SK-N-SH treated with all-trans-retinoic acid at 6 μM for 48 hours (cell line): ENCODE measurements at regions not wholly inside any gene's neighbourhood (a gene's known extent, or its start where the extent isn't known, plus 50 kb on each side); places are given as distances from the start of the nearest gene placed in this dataset.
A peak's percentile ranks its signal among the peaks of the same experiment; 100 is the strongest.
"Not testable (repeated sequence)": the region's sequence is repeated elsewhere in the genome, so short reads cannot be mapped to it uniquely, and the experiment has no call there.

ENCODE experiments used
- ATAC-seq: fragments of 200-7000 bp; cut with Tn5 transposase; 3 replicates; pipeline ENCODE4 v1.9.1; 2020; ENCODE audit warnings: mild to moderate bottlenecking, moderate library complexity
- ARNTL ChIP-seq: fragments of 450-650 bp; formaldehyde crosslinking; IDR thresholded peaks from 2 replicates; pipeline ENCODE4 v1.5.0; 2020; ENCODE audit warnings: low read depth, mild to moderate bottlenecking, moderate library complexity, borderline replicate concordance
- BACH2 ChIP-seq: fragments of 250-450 bp; sonication (Bioruptor Pico); IDR thresholded peaks from 2 replicates; pipeline ENCODE4 v1.9.0; 2021; ENCODE audit warnings: mild to moderate bottlenecking, borderline replicate concordance
- CSDC2 ChIP-seq: fragments of 250-450 bp; sonication (Bioruptor Pico); IDR thresholded peaks from 2 replicates; pipeline ENCODE4 v1.5.0; 2020; ENCODE audit warnings: mild to moderate bottlenecking, moderate library complexity
- ESRRG ChIP-seq: fragments of 250-450 bp; sonication (Bioruptor Pico); IDR thresholded peaks from 2 replicates; pipeline ENCODE4 v1.6.1; 2021; ENCODE audit warnings: mild to moderate bottlenecking
- ISL1 ChIP-seq: fragments of 250-450 bp; sonication (Bioruptor Pico); IDR thresholded peaks from 2 replicates; pipeline ENCODE4 v2.1.2; 2022; ENCODE audit warnings: mild to moderate bottlenecking, moderate library complexity
- OSR1 ChIP-seq: fragments of 250-450 bp; sonication (Bioruptor Pico); IDR thresholded peaks from 2 replicates; pipeline ENCODE4 v1.8.0; 2022; ENCODE audit warnings: moderate library complexity, mild to moderate bottlenecking, inconsistent platforms
- PPARA ChIP-seq: fragments of 250-450 bp; sonication (Bioruptor Pico); IDR thresholded peaks from 2 replicates; pipeline ENCODE4 v1.5.0; 2020; ENCODE audit warnings: mild to moderate bottlenecking, borderline replicate concordance
- RARB ChIP-seq: fragments of 250-450 bp; sonication (Bioruptor Pico); IDR thresholded peaks from 2 replicates; pipeline ENCODE4 v1.8.0; 2021; ENCODE audit warnings: mild to moderate bottlenecking, moderate library complexity
- SNAI2 ChIP-seq: fragments of 250-450 bp; sonication (Bioruptor Pico); IDR thresholded peaks from 2 replicates; pipeline ENCODE4 v1.5.0; 2020; ENCODE audit warnings: mild to moderate bottlenecking, moderate library complexity
- TCF4 ChIP-seq: fragments of 250-450 bp; sonication (Bioruptor Pico); IDR thresholded peaks from 2 replicates; pipeline ENCODE4 v1.8.0; 2021; ENCODE audit warnings: mild to moderate bottlenecking, moderate library complexity, borderline replicate concordance
- TOX ChIP-seq: fragments of 250-450 bp; sonication (Bioruptor Pico); IDR thresholded peaks from 2 replicates; pipeline ENCODE4 v1.8.0; 2021; ENCODE audit warnings: mild to moderate bottlenecking, moderate library complexity, borderline replicate concordance
- ZFP3 ChIP-seq: fragments of 250-450 bp; sonication (Bioruptor Pico); IDR thresholded peaks from 2 replicates; pipeline ENCODE4 v1.5.0; 2020; ENCODE audit warnings: mild to moderate bottlenecking, moderate library complexity
- ZFP30 ChIP-seq: fragments of 450-650 bp; formaldehyde crosslinking; IDR thresholded peaks from 2 replicates; pipeline ENCODE4 v1.5.0; 2022; ENCODE audit warnings: mild to moderate bottlenecking, moderate library complexity
- ZNF565 ChIP-seq: fragments of 450-650 bp; formaldehyde crosslinking; conservative IDR thresholded peaks from 2 replicates; pipeline ENCODE4 v1.5.0; 2020; ENCODE audit warnings: low read depth, mild to moderate bottlenecking, moderate library complexity
- ZNF8 ChIP-seq: fragments of 450-650 bp; formaldehyde crosslinking; IDR thresholded peaks from 2 replicates; pipeline ENCODE4 v1.5.0; 2020; ENCODE audit warnings: mild to moderate bottlenecking, moderate library complexity
- TF ChIP-seq, protein P1 (sequence below): fragments of 250-450 bp; sonication (Bioruptor Pico); IDR thresholded peaks from 2 replicates; pipeline ENCODE4 v1.5.0; 2020; ENCODE audit warnings: mild to moderate bottlenecking, moderate library complexity
- TF ChIP-seq, protein P2 (sequence below): fragments of 250-450 bp; sonication (Bioruptor Pico); IDR thresholded peaks from 2 replicates; pipeline ENCODE4 v1.8.0; 2021; ENCODE audit warnings: low read depth, mild to moderate bottlenecking, moderate library complexity, borderline replicate concordance

DNA sequence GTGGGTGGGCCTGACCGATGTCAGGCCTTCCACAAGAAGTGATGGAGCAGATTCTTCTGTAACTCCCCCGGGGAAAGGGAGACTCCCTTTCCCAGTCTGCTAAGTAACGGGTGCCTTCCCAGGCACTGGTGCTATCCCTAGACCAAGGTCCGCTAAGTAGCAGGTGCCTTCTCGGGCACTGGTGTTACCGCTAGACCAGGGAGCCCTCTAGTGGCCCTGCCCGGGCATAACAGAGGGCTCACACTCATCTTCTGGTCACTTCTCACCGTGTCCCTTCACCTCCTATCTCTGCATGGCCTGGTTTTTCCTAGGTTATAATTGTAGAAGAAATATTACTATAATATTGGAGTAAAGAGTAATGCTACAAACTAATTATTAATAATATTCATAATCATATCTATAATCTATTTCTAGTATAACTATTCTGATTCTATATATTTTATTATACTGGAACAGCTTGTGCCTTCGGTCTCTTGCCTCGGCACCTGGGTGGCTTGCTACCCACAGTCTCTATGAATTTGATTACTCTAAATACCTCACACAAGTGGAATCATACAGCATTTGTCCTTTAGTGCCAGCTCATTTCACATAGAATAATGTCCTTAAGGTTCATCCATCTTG, 1378.7 kb downstream of the XPNPEP1 start:
- TF ChIP-seq SNAI2 (CRISPR knock-in tag) (peak; percentile 19; the same call in 1 of the 2 replicates), ZNF565 (CRISPR knock-in tag) (no peak)
- TF ChIP-seq, all 23 proteins: peak for 1
- ATAC-seq: peak; percentile 97

DNA sequence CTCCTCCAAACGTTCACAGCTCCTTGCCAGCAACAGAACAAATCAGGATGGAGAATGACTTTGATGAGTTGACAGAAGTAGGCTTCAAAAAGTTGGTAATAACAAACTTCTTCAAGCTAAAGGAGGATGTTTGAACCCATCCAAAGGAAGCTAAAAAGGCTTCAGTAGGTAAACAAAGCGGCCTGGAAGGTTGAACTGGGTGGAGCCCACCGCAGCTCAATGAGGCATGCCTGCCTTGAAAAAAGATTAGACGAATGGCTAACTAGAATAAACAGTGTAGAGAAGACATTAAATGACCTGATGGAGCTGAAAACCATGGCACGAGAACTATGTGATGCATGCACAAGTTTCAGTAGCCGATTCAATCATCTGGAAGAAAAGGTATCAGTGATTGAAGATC, 1369.0 kb upstream of the SORCS1 start:
- ATAC-seq: not testable (repeated sequence)

DNA sequence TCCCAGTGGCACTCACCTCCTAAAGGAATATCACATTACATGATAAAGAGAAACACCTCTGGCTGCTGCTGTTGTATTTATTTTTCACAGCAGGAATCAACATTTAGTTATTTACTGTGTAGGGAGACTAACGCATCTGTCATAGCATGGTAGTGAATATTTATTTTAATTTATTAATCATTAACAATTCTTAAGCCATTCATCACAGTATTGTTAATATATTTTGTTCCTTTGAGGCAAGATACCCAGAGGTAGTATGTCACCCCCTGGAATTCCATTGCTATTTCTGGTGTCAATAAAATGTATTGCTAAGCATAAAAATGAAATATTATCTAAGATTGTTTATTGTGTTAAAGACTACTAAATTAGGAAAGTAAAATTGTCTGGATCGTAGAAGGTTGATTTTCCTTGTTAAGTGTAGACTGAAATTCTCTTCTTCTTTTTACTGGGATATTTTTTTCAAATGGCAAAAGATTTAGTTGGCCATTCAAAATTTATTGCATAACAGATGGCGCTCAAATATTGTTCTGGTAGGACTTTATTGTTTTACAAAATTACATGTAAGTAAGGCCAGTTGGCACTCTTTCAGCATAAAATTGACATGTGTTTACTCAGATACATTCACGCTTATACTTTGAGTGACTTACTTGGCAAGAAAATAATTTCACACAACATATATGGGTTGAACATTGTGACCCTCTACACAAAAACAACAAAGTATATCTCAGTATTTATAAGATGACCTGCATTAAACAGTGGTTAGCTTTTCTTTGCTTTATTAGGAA, 1358.7 kb upstream of the SORCS1 start:
- TF ChIP-seq, protein P1, sequence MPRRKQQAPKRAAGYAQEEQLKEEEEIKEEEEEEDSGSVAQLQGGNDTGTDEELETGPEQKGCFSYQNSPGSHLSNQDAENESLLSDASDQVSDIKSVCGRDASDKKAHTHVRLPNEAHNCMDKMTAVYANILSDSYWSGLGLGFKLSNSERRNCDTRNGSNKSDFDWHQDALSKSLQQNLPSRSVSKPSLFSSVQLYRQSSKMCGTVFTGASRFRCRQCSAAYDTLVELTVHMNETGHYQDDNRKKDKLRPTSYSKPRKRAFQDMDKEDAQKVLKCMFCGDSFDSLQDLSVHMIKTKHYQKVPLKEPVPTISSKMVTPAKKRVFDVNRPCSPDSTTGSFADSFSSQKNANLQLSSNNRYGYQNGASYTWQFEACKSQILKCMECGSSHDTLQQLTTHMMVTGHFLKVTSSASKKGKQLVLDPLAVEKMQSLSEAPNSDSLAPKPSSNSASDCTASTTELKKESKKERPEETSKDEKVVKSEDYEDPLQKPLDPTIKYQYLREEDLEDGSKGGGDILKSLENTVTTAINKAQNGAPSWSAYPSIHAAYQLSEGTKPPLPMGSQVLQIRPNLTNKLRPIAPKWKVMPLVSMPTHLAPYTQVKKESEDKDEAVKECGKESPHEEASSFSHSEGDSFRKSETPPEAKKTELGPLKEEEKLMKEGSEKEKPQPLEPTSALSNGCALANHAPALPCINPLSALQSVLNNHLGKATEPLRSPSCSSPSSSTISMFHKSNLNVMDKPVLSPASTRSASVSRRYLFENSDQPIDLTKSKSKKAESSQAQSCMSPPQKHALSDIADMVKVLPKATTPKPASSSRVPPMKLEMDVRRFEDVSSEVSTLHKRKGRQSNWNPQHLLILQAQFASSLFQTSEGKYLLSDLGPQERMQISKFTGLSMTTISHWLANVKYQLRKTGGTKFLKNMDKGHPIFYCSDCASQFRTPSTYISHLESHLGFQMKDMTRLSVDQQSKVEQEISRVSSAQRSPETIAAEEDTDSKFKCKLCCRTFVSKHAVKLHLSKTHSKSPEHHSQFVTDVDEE (CRISPR knock-in tag): no peak
- TF ChIP-seq ZFP3 (CRISPR knock-in tag): no peak
- no peak for TF ChIP-seq CSDC2 (CRISPR knock-in tag)
- TF ChIP-seq ISL1 (CRISPR knock-in tag): no peak
- no peak for TF ChIP-seq TCF4 (CRISPR knock-in tag)
- no peak for TF ChIP-seq RARB (CRISPR knock-in tag)
- ATAC-seq: no peak

DNA sequence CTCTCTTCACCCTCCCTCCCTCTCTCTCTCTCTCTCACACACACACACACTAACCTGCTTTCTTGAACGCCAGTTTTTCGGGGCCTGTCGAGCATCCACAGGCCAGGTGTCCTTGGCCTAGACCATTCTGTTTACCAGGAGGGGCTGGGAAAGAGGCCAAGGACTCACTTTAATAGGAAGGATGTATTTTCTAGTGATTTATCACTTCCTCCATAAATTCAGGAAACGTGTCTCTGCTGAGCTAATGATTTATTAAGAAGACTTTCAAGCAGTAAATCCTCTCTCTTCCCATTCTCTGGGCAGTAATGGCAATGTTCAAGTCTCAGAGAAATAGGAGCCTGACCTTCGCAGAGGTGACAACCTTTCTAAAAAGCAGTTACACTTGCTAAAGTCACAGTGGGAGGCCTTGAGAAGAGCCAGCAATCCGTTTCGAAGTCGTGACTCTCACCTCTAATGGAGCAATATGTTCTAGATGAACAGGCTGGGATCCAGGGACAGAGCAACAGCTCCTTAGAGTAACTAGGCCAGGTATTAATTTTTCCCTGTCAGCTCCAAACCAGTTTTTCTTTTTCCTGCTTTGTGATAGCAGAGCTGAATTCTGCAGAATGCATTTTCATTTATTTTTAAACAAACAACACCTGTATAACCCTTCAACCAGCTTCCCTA, 1357.5 kb upstream of the SORCS1 start:
- TF ChIP-seq, protein P2, sequence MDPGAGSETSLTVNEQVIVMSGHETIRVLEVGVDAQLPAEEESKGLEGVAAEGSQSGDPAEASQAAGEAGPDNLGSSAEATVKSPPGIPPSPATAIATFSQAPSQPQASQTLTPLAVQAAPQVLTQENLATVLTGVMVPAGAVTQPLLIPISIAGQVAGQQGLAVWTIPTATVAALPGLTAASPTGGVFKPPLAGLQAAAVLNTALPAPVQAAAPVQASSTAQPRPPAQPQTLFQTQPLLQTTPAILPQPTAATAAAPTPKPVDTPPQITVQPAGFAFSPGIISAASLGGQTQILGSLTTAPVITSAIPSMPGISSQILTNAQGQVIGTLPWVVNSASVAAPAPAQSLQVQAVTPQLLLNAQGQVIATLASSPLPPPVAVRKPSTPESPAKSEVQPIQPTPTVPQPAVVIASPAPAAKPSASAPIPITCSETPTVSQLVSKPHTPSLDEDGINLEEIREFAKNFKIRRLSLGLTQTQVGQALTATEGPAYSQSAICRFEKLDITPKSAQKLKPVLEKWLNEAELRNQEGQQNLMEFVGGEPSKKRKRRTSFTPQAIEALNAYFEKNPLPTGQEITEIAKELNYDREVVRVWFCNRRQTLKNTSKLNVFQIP: no peak
- TF ChIP-seq ZNF8 (no peak), ARNTL (CRISPR knock-in tag) (no peak), TOX (CRISPR knock-in tag) (no peak; the same call in 1 of the 2 replicates), OSR1 (CRISPR knock-in tag) (no peak), PPARA (CRISPR knock-in tag) (no peak), RARB (CRISPR knock-in tag) (no peak), BACH2 (CRISPR knock-in tag) (no peak), CSDC2 (CRISPR knock-in tag) (no peak), TCF4 (CRISPR knock-in tag) (no peak), ESRRG (CRISPR knock-in tag) (no peak), ZFP30 (no peak), ZNF565 (CRISPR knock-in tag) (no peak)
- TF ChIP-seq, protein P1 (CRISPR knock-in tag): no peak
- no peak for ATAC-seq

DNA sequence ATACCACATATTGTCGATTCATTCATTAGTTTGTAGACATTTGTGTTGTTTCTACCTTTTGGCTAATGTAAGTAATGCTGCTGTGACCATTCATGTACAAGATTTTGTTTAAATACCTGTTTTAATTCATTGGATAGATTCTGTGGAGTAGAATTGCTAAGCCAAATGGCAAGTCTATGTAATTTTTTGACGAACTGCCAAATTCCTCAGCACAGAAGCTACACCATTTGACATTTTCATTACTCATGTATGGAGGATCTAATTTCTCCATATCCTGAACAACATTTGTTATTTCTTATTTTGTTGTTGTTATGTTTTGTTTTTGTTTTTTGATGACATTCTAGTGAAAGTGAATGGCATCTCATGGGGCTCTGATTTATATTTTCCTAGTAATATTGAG, 1351.3 kb upstream of the SORCS1 start:
- ATAC-seq: no peak
- TF ChIP-seq PPARA (CRISPR knock-in tag) (no peak), TCF4 (CRISPR knock-in tag) (no peak)
